ENCODE measurements at regions not wholly inside any gene's neighbourhood (a gene's known extent, or its start where the extent isn't known, plus 50 kb on each side); places are given as distances from the start of the nearest gene placed in this dataset.

- TF ChIP-seq AHDC1 (CRISPR knock-in tag; IDR thresholded peaks at IDR 0.05; ENCODE audit: borderline replicate concordance), result no peak
Measured at GRCh38 chr5:125375143-125375542, 628.7 kb upstream of the ZNF608 start (continued).

DNA sequence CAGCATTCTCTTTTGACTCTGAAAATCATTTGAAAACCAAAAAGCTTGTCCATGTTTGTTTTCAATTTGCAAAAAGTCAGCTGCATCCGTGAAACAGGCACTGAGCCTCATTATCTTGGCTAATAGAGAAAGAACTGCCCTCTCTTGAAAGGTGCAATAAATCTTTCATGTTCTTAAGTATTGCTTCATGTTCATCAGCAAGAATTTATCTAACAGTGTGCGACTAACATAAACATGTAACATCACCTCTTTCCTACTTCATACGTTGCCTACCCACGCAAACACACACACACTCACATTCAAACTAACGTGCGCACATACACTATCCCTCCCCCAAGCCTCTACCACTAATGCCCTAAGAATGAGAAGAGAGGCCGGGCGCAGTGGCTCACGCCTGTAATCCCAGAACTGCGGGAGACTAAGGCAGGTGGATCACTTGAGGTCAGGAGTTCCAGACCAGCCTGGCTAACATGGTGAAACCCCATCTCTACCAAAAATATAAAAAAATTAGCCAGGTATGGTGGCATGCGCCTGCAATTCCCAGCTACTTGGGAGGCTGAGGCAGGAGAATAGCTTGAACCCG is 629.7 kb upstream of the ZNF608 start:
- no peaks in the 10 kb centered on the region for H4K20me1 ChIP-seq (ENCODE audit: insufficient read depth, low read length)
- H3K9me3 ChIP-seq (ENCODE audit: low read length), result no peaks in the 10 kb centered on the region; the same call in 1 of the 2 replicates
- no peak overlapping the region for H3K27ac ChIP-seq (ENCODE audit: extremely low read length, insufficient read depth, low read length)
- no peak for ATAC-seq
- no peak for DNase-seq (ENCODE audit: low spot score)
- POLR2A ChIA-PET, result no interaction called here
- WGBS (ENCODE audit: low lambda C conversion rate), result 56% methylated on average over 12 of the region's 12 CpGs
- no peak overlapping the region for H2AFZ ChIP-seq (ENCODE audit: low read length)
- CTCF ChIA-PET (ENCODE audit: low intra/inter-chr PET ratio, low total read pairs), result no interaction called here
- intact Hi-C loops (cut with micrococcal nuclease; ENCODE audit: unreplicated experiment) (no loop called here), in situ Hi-C loops (cut with HindIII; ENCODE audit: extremely low pct_ligation_motif_present, low pct_unique_long_range_greater_than_20kb) (no loop called here)
- no peaks in the 10 kb centered on the region for H3K36me3 ChIP-seq (replicated peaks in 1 of 2; ENCODE audit: control insufficient read depth in 1 of 2, insufficient read depth in 2 of 2, low read length in 2 of 2)
- no TSS peak for BruUV-seq (replicated peaks)
- H3K9ac ChIP-seq (ENCODE audit: insufficient read depth, low read depth, low read length), result no peak overlapping the region
- FAIRE-seq, result no peak
- H3K27me3 ChIP-seq (ENCODE audit: control insufficient read depth in 1 of 2, insufficient read depth in 2 of 2, low read length in 2 of 2), result no peaks in the 10 kb centered on the region
- H3K4me1 ChIP-seq (ENCODE audit: insufficient read depth, low read length), result no peaks in the 10 kb centered on the region
- H3K4me3 ChIP-seq (replicated peaks in 1 of 3; ENCODE audit: insufficient read depth in 1 of 3, low read depth in 2 of 3, low read length in 3 of 3), result no peak overlapping the region
- TF ChIP-seq ZNF614 (CRISPR knock-in tag; IDR thresholded peaks at IDR 0.05; ENCODE audit: borderline replicate concordance) (no peak), NR2C2 (CRISPR knock-in tag; IDR thresholded peaks at IDR 0.05; ENCODE audit: borderline replicate concordance) (no peak), KDM4B (CRISPR knock-in tag; IDR thresholded peaks at IDR 0.05) (no peak), THAP9 (CRISPR knock-in tag; IDR thresholded peaks at IDR 0.05; ENCODE audit: borderline replicate concordance) (no peak), ZNF329 (CRISPR knock-in tag; IDR thresholded peaks at IDR 0.05; ENCODE audit: low read depth) (no peak), PAF1 (CRISPR knock-in tag; IDR thresholded peaks at IDR 0.05) (no peak), ZNF816 (CRISPR knock-in tag; IDR thresholded peaks at IDR 0.05; ENCODE audit: borderline replicate concordance) (no peak), ZNF354B (CRISPR knock-in tag; IDR thresholded peaks at IDR 0.05) (no peak), ZNF839 (CRISPR knock-in tag; IDR thresholded peaks at IDR 0.05; ENCODE audit: borderline replicate concordance) (no peak), ZNF589 (CRISPR knock-in tag; conservative IDR thresholded peaks at IDR 0.05) (no peak), ZFP1 (CRISPR knock-in tag; IDR thresholded peaks at IDR 0.05) (no peak)
- TF ChIP-seq, protein P1, sequence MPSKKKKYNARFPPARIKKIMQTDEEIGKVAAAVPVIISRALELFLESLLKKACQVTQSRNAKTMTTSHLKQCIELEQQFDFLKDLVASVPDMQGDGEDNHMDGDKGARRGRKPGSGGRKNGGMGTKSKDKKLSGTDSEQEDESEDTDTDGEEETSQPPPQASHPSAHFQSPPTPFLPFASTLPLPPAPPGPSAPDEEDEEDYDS (CRISPR knock-in tag; IDR thresholded peaks at IDR 0.05), result no peak
- H3K4me2 ChIP-seq (ENCODE audit: low read depth, low read length), result no peak overlapping the region
- H3K79me2 ChIP-seq (ENCODE audit: insufficient read depth, low read length), result no peaks in the 10 kb centered on the region

All from HepG2 (cell line).